HFF-Myc (cell line): ENCODE measurements at regions not wholly inside any gene's neighbourhood (a gene's known extent, or its start where the extent isn't known, plus 50 kb on each side); places are given as distances from the start of the nearest gene placed in this dataset.

Source experiments
- DNase-seq: peaks from one replicate; pipeline ENCODE4 v3.0.0-alpha.2; 2011; ENCODE audit warnings: low read depth; ENCODE audit errors: extremely low read depth
- H3K4me3 ChIP-seq: replicated peaks from 2 replicates; pipeline ENCODE4 v1.5.1; 2011; ENCODE audit warnings: low read depth, mild to moderate bottlenecking, control low read depth, low read length
- CTCF ChIP-seq: IDR thresholded peaks from 2 replicates; pipeline ENCODE4 v1.5.1; 2012; ENCODE audit warnings: mild to moderate bottlenecking, low read depth, low read length, control low read depth; ENCODE audit errors: missing control alignments

- DNase-seq, result no peak
- no peak for TF ChIP-seq CTCF
- no peak overlapping the region for H3K4me3 ChIP-seq
These were observed 204.8 kb downstream of the TRAM1L1 start for GRCh38 chr4:116880625-116881024.

GRCh38 chr4:116878280-116878679 is 207.1 kb downstream of the TRAM1L1 start:
- TF ChIP-seq CTCF, result no peak
- DNase-seq, result no peak
- no peak overlapping the region for H3K4me3 ChIP-seq

- DNase-seq, result no peak
- H3K4me3 ChIP-seq, result no peak overlapping the region
- TF ChIP-seq CTCF, result no peak
These were observed 208.3 kb downstream of the TRAM1L1 start for GRCh38 chr4:116877069-116877468.

- no peak for TF ChIP-seq CTCF
- no peak overlapping the region for H3K4me3 ChIP-seq
- DNase-seq, result no peak
These were observed 212.4 kb downstream of the TRAM1L1 start for GRCh38 chr4:116872941-116873340.

GRCh38 chr4:116872308-116872707 is 213.1 kb downstream of the TRAM1L1 start:
- no peak for DNase-seq
- H3K4me3 ChIP-seq, result no peak overlapping the region
- no peak for TF ChIP-seq CTCF

- H3K4me3 ChIP-seq, result no peak overlapping the region
- DNase-seq, result no peak
- TF ChIP-seq CTCF, result no peak
These were observed 214.7 kb downstream of the TRAM1L1 start for GRCh38 chr4:116870686-116871085.

- no peak for TF ChIP-seq CTCF
These were observed 219.3 kb downstream of the TRAM1L1 start for GRCh38 chr4:116866106-116866505.

More at GRCh38 chr4:116866106-116866505, 219.3 kb downstream of the TRAM1L1 start:
- no peak overlapping the region for H3K4me3 ChIP-seq
- DNase-seq, result no peak
